ENCODE measurements at regions not wholly inside any gene's neighbourhood (a gene's known extent, or its start where the extent isn't known, plus 50 kb on each side); places are given as distances from the start of the nearest gene placed in this dataset.

DNA sequence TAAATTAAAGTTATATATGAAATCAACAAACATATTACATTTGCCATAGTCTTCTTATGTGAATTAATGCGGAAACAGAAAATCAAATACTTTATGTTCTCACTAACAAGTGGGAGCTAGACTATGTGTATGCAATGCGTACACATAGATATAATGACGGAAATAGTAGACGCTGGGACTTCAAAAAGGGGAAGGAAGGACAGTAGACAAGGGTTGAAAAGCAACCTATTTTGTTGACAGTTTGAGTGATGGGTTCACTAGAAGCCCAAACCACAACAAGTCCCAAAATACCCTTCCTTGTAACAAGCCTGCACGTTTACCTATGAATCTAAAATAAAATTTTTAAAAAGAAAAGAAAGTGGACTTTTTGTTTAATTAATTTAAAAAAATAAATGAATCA lies 430.8 kb upstream of the CNTN5 start:
- Mint-ChIP-seq H3K9me3 (ENCODE audit: low read depth) (peaks cover 6% of the 10 kb centered on the region), H3K27me3 (no peaks in the 10 kb centered on the region), H3K36me3 (ENCODE audit: insufficient read depth) (no peaks in the 10 kb centered on the region), H3K4me1 (ENCODE audit: low read depth) (no peaks in the 10 kb centered on the region), H3K27ac (no peak overlapping the region), H3K4me3 (ENCODE audit: low read depth) (no peak overlapping the region)
- DNase-seq (ENCODE audit: low spot score, unreplicated experiment) = no peak
- TF ChIP-seq, protein P1, sequence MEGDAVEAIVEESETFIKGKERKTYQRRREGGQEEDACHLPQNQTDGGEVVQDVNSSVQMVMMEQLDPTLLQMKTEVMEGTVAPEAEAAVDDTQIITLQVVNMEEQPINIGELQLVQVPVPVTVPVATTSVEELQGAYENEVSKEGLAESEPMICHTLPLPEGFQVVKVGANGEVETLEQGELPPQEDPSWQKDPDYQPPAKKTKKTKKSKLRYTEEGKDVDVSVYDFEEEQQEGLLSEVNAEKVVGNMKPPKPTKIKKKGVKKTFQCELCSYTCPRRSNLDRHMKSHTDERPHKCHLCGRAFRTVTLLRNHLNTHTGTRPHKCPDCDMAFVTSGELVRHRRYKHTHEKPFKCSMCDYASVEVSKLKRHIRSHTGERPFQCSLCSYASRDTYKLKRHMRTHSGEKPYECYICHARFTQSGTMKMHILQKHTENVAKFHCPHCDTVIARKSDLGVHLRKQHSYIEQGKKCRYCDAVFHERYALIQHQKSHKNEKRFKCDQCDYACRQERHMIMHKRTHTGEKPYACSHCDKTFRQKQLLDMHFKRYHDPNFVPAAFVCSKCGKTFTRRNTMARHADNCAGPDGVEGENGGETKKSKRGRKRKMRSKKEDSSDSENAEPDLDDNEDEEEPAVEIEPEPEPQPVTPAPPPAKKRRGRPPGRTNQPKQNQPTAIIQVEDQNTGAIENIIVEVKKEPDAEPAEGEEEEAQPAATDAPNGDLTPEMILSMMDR (IDR thresholded peaks at IDR 0.05; ENCODE audit: unreplicated experiment) = no peak

DNA sequence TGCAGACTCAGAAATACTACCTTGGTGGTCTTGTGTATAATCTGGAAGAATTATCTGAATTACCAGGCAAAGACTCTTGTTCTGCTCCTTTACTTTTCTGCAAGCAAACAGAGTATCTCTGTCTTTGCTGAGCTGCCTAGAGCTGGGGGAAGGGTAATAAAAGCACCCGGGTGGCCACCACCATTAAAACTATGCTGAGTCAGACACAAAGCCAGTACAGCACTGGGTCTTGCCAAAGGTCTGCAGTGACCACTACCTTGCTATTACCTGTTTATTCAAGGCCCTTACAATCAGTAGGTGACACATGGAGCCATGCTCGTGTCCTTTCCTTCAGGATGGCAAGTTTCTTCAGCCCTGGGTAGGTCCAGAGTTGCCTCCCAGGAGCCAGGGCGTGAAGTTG lies 420.6 kb upstream of the CNTN5 start:
- peak overlapping the region; percentile 56 for H3K27ac Mint-ChIP-seq

GRCh38 chr11:98600786-98601773 lies 419.7 kb upstream of the CNTN5 start:
- no peak for DNase-seq (ENCODE audit: low spot score, unreplicated experiment)
- no peaks in the 10 kb centered on the region for H3K27me3 Mint-ChIP-seq
- TF ChIP-seq, protein P1 (IDR thresholded peaks at IDR 0.05; ENCODE audit: unreplicated experiment) = no peak
- H3K27ac Mint-ChIP-seq = no peak overlapping the region
- no peaks in the 10 kb centered on the region for H3K4me1 Mint-ChIP-seq (ENCODE audit: low read depth)
- H3K36me3 Mint-ChIP-seq (ENCODE audit: insufficient read depth) = no peaks in the 10 kb centered on the region
- H3K9me3 Mint-ChIP-seq (ENCODE audit: low read depth) = no peaks in the 10 kb centered on the region
- no peak overlapping the region for H3K4me3 Mint-ChIP-seq (ENCODE audit: low read depth)

More for the DNA sequence above, 420.6 kb upstream of the CNTN5 start:
- H3K9me3 Mint-ChIP-seq (ENCODE audit: low read depth) = no peaks in the 10 kb centered on the region
- no peak for DNase-seq (ENCODE audit: low spot score, unreplicated experiment)
- no peaks in the 10 kb centered on the region for H3K4me1 Mint-ChIP-seq (ENCODE audit: low read depth)
- TF ChIP-seq, protein P1 (IDR thresholded peaks at IDR 0.05; ENCODE audit: unreplicated experiment) = no peak
- H3K27me3 Mint-ChIP-seq = no peaks in the 10 kb centered on the region
- no peaks in the 10 kb centered on the region for H3K36me3 Mint-ChIP-seq (ENCODE audit: insufficient read depth)
- H3K4me3 Mint-ChIP-seq (ENCODE audit: low read depth) = no peak overlapping the region

DNA sequence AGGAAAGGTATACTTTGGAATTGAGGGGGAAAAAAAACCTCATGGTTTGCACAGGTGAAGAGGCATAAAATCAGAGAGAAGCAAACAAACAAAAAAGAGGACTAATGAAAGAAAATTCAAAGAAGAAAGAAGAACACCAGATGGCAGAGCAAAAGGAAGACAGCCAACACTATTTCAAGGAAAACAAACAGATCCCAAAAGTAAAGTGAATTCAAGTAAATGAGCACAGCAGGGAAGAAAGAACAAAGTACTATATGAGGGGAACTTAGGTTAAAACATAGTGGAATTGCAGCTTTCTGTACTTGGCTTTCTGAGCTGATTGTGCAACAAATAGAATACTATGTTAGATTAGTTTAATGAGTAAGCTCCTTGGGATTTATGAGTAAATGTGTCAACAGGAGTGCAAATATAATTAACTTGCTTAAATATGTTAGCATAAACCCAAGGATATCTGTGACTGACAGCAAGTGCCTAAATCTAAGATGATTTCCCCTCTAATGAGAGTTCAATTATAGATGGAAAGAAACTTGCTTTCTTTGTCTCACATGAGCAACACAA lies 404.6 kb upstream of the CNTN5 start:
- Mint-ChIP-seq H3K4me3 (ENCODE audit: low read depth) (no peak overlapping the region), H3K27me3 (no peaks in the 10 kb centered on the region), H3K9me3 (ENCODE audit: low read depth) (peaks cover 30% of the 10 kb centered on the region), H3K36me3 (ENCODE audit: insufficient read depth) (peaks cover 3% of the 10 kb centered on the region), H3K4me1 (ENCODE audit: low read depth) (peaks cover 6% of the 10 kb centered on the region), H3K27ac (peak overlapping the region; percentile 46)
- no peak for DNase-seq (ENCODE audit: low spot score, unreplicated experiment)
- TF ChIP-seq, protein P1 (IDR thresholded peaks at IDR 0.05; ENCODE audit: unreplicated experiment) = no peak

DNA sequence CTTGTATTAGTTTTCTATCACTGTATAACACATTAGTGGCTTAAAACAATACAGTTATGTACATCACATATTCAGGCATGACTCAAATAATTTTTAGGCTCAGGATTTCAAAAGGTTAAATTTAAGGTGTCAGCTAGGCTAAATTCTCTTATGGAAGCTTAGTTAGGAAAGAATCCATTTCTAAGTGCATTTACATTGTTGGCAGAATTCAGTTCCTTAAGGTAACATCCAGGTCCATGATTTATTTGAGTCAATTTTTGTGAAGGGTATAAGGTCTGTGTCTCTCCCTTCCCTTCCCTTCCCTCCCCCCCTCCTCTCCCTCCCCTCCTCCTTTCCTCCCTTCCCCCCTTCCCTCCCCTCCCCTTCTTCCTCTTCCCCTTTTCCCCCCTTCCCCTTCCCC lies 399.0 kb upstream of the CNTN5 start:
- TF ChIP-seq, protein P1 (IDR thresholded peaks at IDR 0.05; ENCODE audit: unreplicated experiment) = no peak
- H3K27me3 Mint-ChIP-seq = no peaks in the 10 kb centered on the region
- peaks cover 3% of the 10 kb centered on the region for H3K36me3 Mint-ChIP-seq (ENCODE audit: insufficient read depth)
- no peaks in the 10 kb centered on the region for H3K4me1 Mint-ChIP-seq (ENCODE audit: low read depth)
- no peak overlapping the region for H3K4me3 Mint-ChIP-seq (ENCODE audit: low read depth)
- peaks cover 35% of the 10 kb centered on the region for H3K9me3 Mint-ChIP-seq (ENCODE audit: low read depth)
- no peak overlapping the region for H3K27ac Mint-ChIP-seq
- DNase-seq (ENCODE audit: low spot score, unreplicated experiment) = no peak

Data from progenitor cell of endocrine pancreas (in vitro differentiated cells).